HepG2 (cell line): ENCODE measurements at regions not wholly inside any gene's neighbourhood (a gene's known extent, or its start where the extent isn't known, plus 50 kb on each side); places are given as distances from the start of the nearest gene placed in this dataset.
A peak's percentile ranks its signal among the peaks of the same experiment; 100 is the strongest.

Experiments
- CREM ChIP-seq, 2 experiments: sonication (generic) in 1 of 2; formaldehyde crosslinking in 1 of 2; IDR thresholded peaks; 2 replicates each; pipeline versions ENCODE4 v1.4.0 to v1.6.1; 2016 to 2020; ENCODE audit warnings: antibody characterized with exemption in 1 of 2, mild to moderate bottlenecking in 1 of 2, missing genetic modification reagents in 1 of 2
- EEA1 ChIP-seq: sonication (generic); formaldehyde crosslinking; IDR thresholded peaks from 2 replicates; pipeline ENCODE4 v1.5.1; 2020; ENCODE audit warnings: mild to moderate bottlenecking, missing genetic modification reagents, borderline replicate concordance
- EP300 ChIP-seq, 3 experiments: sonication (generic) in 1 of 3; formaldehyde crosslinking in 1 of 3; IDR thresholded peaks; 2 replicates each; pipeline versions ENCODE4 v1.5.1 to v1.6.1; 2011 to 2020; ENCODE audit warnings: low read depth in 2 of 3, low read length in 2 of 3, borderline replicate concordance in 1 of 3, improper control_type of control experiment in 1 of 3, mild to moderate bottlenecking in 1 of 3, missing genetic modification reagents in 1 of 3, moderate library complexity in 1 of 3
- EZH2 ChIP-seq: conservative IDR thresholded peaks from 2 replicates; pipeline ENCODE4 v1.6.1; 2012; ENCODE audit warnings: mild to moderate bottlenecking, low read depth, low read length, moderate library complexity
- FIP1L1 ChIP-seq: fragments of 200-400 bp; formaldehyde crosslinking; IDR thresholded peaks from 2 replicates; pipeline ENCODE4 v1.6.1; 2018; ENCODE audit warnings: low read depth, mild to moderate bottlenecking, low read length, moderate library complexity, borderline replicate concordance; ENCODE audit not compliant: insufficient read depth
- HOXD1 ChIP-seq: sonication (generic); formaldehyde crosslinking; IDR thresholded peaks from 2 replicates; pipeline ENCODE4 v1.5.0; 2020; ENCODE audit warnings: missing genetic modification reagents
- IRX3 ChIP-seq: sonication (generic); formaldehyde crosslinking; IDR thresholded peaks from 2 replicates; pipeline ENCODE4 v1.8.1; 2023; ENCODE audit warnings: mild to moderate bottlenecking, low read depth, missing genetic modification reagents, borderline replicate concordance
- POGZ ChIP-seq: sonication (generic); formaldehyde crosslinking; IDR thresholded peaks from 2 replicates; pipeline ENCODE4 v1.4.0; 2020; ENCODE audit warnings: mild to moderate bottlenecking, missing genetic modification reagents
- RARA ChIP-seq: IDR thresholded peaks from 2 replicates; pipeline ENCODE4 v1.6.1; 2016; ENCODE audit warnings: missing genetic modification reagents, missing compliant biosample characterization
- SOX13 ChIP-seq, 3 experiments: fragments of 450-650 bp in 1 of 3; sonication (generic) in 1 of 3; formaldehyde crosslinking in 1 of 3; IDR thresholded peaks in 2 of 3; conservative IDR thresholded peaks in 1 of 3; 2 replicates each; pipeline versions ENCODE4 v1.5.0 to v1.6.1; 2016 to 2020; ENCODE audit warnings: antibody characterized with exemption in 1 of 3, mild to moderate bottlenecking in 1 of 3, missing compliant biosample characterization in 1 of 3, missing genetic modification reagents in 1 of 3, moderate library complexity in 1 of 3
- SRSF9 ChIP-seq: fragments of 200-400 bp; formaldehyde crosslinking; IDR thresholded peaks from 2 replicates; pipeline ENCODE4 v1.6.1; 2018; ENCODE audit warnings: borderline replicate concordance, mild to moderate bottlenecking, low read depth, low read length; ENCODE audit not compliant: insufficient read depth, poor library complexity, severe bottlenecking
- ZNF33B ChIP-seq: sonication (generic); formaldehyde crosslinking; IDR thresholded peaks from 2 replicates; pipeline ENCODE4 v1.5.1; 2020; ENCODE audit warnings: mild to moderate bottlenecking, missing genetic modification reagents
- ZNF660 ChIP-seq: sonication (generic); formaldehyde crosslinking; IDR thresholded peaks from 2 replicates; pipeline ENCODE4 v1.5.1; 2020; ENCODE audit warnings: mild to moderate bottlenecking, low read depth, missing genetic modification reagents, borderline replicate concordance
- TF ChIP-seq, protein P1 (sequence below): sonication (generic); formaldehyde crosslinking; IDR thresholded peaks from 2 replicates; pipeline ENCODE4 v1.4.0; 2020; ENCODE audit warnings: missing genetic modification reagents
- TF ChIP-seq, protein P2 (sequence below): sonication (generic); formaldehyde crosslinking; IDR thresholded peaks from 2 replicates; pipeline ENCODE4 v1.5.0; 2020; ENCODE audit warnings: mild to moderate bottlenecking, missing genetic modification reagents
- TF ChIP-seq, protein P3 (sequence below): sonication (generic); formaldehyde crosslinking; IDR thresholded peaks from 2 replicates; pipeline ENCODE4 v1.5.1; 2020; ENCODE audit warnings: mild to moderate bottlenecking, missing genetic modification reagents, moderate library complexity

DNA sequence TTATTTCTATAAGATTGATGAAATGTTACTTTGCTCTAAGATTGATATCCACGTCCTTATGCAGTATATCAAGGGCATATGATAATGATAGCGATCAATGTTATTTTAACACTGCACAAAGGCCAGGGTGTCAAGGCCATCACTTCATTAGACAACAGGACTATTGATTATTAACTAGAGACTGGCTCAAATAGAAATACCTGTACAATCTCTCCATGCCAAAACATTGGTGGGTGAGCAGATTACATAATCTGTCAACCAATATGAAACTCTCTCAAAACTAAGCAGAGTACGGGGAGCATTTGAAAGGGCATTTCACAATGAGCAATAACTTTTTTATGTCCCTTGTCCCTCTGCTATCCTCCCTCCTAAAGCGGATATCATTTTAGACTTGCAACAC lies 566.5 kb upstream of the PKN2 start (continued):
- TF ChIP-seq, protein P1, sequence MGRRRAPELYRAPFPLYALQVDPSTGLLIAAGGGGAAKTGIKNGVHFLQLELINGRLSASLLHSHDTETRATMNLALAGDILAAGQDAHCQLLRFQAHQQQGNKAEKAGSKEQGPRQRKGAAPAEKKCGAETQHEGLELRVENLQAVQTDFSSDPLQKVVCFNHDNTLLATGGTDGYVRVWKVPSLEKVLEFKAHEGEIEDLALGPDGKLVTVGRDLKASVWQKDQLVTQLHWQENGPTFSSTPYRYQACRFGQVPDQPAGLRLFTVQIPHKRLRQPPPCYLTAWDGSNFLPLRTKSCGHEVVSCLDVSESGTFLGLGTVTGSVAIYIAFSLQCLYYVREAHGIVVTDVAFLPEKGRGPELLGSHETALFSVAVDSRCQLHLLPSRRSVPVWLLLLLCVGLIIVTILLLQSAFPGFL (CRISPR knock-in tag) = no peak
- TF ChIP-seq RARA (peak; percentile 40; the same call in 1 of the 2 replicates), FIP1L1 (no peak), SOX13 (IDR thresholded peaks at IDR 0.05) (no peak), SOX13 (CRISPR knock-in tag; conservative IDR thresholded peaks at IDR 0.05 in 1 of 2, IDR thresholded peaks at IDR 0.05 in 1 of 2) (peak in 1 of 2 experiments; percentile 71; a peak in 2 of 4 replicates), SRSF9 (no peak), ZNF33B (CRISPR knock-in tag) (no peak), ZNF660 (CRISPR knock-in tag) (no peak), IRX3 (no peak), EP300 (IDR thresholded peaks at IDR 0.05; ENCODE audit: low read depth in 2 of 2, low read length in 2 of 2) (no peak; a peak in 1 of 4 replicates), EP300 (CRISPR knock-in tag; IDR thresholded peaks at IDR 0.05; ENCODE audit: borderline replicate concordance) (no peak), EZH2 (no peak), HOXD1 (no peak), CREM (IDR thresholded peaks at IDR 0.05) (no peak), CREM (CRISPR knock-in tag; IDR thresholded peaks at IDR 0.05) (no peak), POGZ (CRISPR knock-in tag) (no peak), EEA1 (CRISPR knock-in tag) (no peak)
- TF ChIP-seq, protein P2, sequence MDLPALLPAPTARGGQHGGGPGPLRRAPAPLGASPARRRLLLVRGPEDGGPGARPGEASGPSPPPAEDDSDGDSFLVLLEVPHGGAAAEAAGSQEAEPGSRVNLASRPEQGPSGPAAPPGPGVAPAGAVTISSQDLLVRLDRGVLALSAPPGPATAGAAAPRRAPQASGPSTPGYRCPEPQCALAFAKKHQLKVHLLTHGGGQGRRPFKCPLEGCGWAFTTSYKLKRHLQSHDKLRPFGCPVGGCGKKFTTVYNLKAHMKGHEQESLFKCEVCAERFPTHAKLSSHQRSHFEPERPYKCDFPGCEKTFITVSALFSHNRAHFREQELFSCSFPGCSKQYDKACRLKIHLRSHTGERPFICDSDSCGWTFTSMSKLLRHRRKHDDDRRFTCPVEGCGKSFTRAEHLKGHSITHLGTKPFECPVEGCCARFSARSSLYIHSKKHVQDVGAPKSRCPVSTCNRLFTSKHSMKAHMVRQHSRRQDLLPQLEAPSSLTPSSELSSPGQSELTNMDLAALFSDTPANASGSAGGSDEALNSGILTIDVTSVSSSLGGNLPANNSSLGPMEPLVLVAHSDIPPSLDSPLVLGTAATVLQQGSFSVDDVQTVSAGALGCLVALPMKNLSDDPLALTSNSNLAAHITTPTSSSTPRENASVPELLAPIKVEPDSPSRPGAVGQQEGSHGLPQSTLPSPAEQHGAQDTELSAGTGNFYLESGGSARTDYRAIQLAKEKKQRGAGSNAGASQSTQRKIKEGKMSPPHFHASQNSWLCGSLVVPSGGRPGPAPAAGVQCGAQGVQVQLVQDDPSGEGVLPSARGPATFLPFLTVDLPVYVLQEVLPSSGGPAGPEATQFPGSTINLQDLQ (CRISPR knock-in tag) = no peak
- TF ChIP-seq, protein P3, sequence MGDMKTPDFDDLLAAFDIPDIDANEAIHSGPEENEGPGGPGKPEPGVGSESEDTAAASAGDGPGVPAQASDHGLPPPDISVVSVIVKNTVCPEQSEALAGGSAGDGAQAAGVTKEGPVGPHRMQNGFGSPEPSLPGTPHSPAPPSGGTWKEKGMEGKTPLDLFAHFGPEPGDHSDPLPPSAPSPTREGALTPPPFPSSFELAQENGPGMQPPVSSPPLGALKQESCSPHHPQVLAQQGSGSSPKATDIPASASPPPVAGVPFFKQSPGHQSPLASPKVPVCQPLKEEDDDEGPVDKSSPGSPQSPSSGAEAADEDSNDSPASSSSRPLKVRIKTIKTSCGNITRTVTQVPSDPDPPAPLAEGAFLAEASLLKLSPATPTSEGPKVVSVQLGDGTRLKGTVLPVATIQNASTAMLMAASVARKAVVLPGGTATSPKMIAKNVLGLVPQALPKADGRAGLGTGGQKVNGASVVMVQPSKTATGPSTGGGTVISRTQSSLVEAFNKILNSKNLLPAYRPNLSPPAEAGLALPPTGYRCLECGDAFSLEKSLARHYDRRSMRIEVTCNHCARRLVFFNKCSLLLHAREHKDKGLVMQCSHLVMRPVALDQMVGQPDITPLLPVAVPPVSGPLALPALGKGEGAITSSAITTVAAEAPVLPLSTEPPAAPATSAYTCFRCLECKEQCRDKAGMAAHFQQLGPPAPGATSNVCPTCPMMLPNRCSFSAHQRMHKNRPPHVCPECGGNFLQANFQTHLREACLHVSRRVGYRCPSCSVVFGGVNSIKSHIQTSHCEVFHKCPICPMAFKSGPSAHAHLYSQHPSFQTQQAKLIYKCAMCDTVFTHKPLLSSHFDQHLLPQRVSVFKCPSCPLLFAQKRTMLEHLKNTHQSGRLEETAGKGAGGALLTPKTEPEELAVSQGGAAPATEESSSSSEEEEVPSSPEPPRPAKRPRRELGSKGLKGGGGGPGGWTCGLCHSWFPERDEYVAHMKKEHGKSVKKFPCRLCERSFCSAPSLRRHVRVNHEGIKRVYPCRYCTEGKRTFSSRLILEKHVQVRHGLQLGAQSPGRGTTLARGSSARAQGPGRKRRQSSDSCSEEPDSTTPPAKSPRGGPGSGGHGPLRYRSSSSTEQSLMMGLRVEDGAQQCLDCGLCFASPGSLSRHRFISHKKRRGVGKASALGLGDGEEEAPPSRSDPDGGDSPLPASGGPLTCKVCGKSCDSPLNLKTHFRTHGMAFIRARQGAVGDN (CRISPR knock-in tag) = no peak
